ENCODE measurements at regions not wholly inside any gene's neighbourhood (a gene's known extent, or its start where the extent isn't known, plus 50 kb on each side); places are given as distances from the start of the nearest gene placed in this dataset.

- in situ Hi-C loops (cut with HindIII; ENCODE audit: extremely low pct_ligation_motif_present, low pct_unique_long_range_greater_than_20kb) (no loop called here), intact Hi-C loops (cut with micrococcal nuclease; ENCODE audit: unreplicated experiment) (no loop called here)
- Histone ChIP-seq H3K79me2 (ENCODE audit: insufficient read depth, low read length) (no peaks in the 10 kb centered on the region), H3K4me2 (ENCODE audit: low read depth, low read length) (no peak overlapping the region), H3K27ac (ENCODE audit: extremely low read length, insufficient read depth, low read length) (no peak overlapping the region), H3K27me3 (ENCODE audit: control insufficient read depth in 1 of 2, insufficient read depth in 2 of 2, low read length in 2 of 2) (peaks cover 4 to 73% of the 10 kb centered on the region in 2 experiments; a peak in 4 of 5 replicates), H3K36me3 (replicated peaks in 1 of 2; ENCODE audit: control insufficient read depth in 1 of 2, insufficient read depth in 2 of 2, low read length in 2 of 2) (no peaks in the 10 kb centered on the region), H3K9ac (ENCODE audit: insufficient read depth, low read depth, low read length) (no peak overlapping the region), H4K20me1 (ENCODE audit: insufficient read depth, low read length) (no peaks in the 10 kb centered on the region), H3K4me3 (replicated peaks in 1 of 3; ENCODE audit: insufficient read depth in 1 of 3, low read depth in 2 of 3, low read length in 3 of 3) (no peak overlapping the region), H3K9me3 (ENCODE audit: low read length) (no peaks in the 10 kb centered on the region), H3K4me1 (ENCODE audit: insufficient read depth, low read length) (no peaks in the 10 kb centered on the region), H2AFZ (ENCODE audit: low read length) (no peak overlapping the region)
- no peak for ATAC-seq
- ChIA-PET POLR2A (no interaction called here), CTCF (ENCODE audit: low intra/inter-chr PET ratio, low total read pairs) (no interaction called here)
- 2% methylated on average over 4 of the region's 4 CpGs for WGBS (ENCODE audit: low lambda C conversion rate)
- FAIRE-seq = no peak
- BruUV-seq (replicated peaks) = no TSS peak
- DNase-seq (ENCODE audit: low spot score) = no peak
- no peak for TF ChIP-seq KLF13 (CRISPR knock-in tag; IDR thresholded peaks at IDR 0.05)
- no peak for TF ChIP-seq TMF1 (CRISPR knock-in tag; IDR thresholded peaks at IDR 0.05; ENCODE audit: low read depth)
- no peak for TF ChIP-seq ZMYM3 (CRISPR knock-in tag; IDR thresholded peaks at IDR 0.05)
- TF ChIP-seq CHD4 (IDR thresholded peaks at IDR 0.05; ENCODE audit: borderline replicate concordance, low read length) = no peak
- no peak for TF ChIP-seq ZNF644 (CRISPR knock-in tag; IDR thresholded peaks at IDR 0.05; ENCODE audit: low read depth)
- TF ChIP-seq, protein P1, sequence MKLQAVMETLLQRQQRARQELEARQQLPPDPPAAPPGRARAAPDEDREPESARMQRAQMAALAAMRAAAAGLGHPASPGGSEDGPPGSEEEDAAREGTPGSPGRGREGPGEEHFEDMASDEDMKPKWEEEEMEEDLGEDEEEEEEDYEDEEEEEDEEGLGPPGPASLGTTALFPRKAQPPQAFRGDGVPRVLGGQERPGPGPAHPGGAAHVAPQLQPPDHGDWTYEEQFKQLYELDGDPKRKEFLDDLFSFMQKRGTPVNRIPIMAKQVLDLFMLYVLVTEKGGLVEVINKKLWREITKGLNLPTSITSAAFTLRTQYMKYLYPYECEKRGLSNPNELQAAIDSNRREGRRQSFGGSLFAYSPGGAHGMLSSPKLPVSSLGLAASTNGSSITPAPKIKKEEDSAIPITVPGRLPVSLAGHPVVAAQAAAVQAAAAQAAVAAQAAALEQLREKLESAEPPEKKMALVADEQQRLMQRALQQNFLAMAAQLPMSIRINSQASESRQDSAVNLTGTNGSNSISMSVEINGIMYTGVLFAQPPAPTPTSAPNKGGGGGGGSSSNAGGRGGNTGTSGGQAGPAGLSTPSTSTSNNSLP (IDR thresholded peaks at IDR 0.05; ENCODE audit: low read depth, low read length) = no peak
- TF ChIP-seq, protein P2, sequence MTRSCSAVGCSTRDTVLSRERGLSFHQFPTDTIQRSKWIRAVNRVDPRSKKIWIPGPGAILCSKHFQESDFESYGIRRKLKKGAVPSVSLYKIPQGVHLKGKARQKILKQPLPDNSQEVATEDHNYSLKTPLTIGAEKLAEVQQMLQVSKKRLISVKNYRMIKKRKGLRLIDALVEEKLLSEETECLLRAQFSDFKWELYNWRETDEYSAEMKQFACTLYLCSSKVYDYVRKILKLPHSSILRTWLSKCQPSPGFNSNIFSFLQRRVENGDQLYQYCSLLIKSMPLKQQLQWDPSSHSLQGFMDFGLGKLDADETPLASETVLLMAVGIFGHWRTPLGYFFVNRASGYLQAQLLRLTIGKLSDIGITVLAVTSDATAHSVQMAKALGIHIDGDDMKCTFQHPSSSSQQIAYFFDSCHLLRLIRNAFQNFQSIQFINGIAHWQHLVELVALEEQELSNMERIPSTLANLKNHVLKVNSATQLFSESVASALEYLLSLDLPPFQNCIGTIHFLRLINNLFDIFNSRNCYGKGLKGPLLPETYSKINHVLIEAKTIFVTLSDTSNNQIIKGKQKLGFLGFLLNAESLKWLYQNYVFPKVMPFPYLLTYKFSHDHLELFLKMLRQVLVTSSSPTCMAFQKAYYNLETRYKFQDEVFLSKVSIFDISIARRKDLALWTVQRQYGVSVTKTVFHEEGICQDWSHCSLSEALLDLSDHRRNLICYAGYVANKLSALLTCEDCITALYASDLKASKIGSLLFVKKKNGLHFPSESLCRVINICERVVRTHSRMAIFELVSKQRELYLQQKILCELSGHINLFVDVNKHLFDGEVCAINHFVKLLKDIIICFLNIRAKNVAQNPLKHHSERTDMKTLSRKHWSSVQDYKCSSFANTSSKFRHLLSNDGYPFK (CRISPR knock-in tag; IDR thresholded peaks at IDR 0.05; ENCODE audit: borderline replicate concordance) = no peak
- TF ChIP-seq ZNF256 (CRISPR knock-in tag; conservative IDR thresholded peaks at IDR 0.05) = no peak
- TF ChIP-seq, protein P3, sequence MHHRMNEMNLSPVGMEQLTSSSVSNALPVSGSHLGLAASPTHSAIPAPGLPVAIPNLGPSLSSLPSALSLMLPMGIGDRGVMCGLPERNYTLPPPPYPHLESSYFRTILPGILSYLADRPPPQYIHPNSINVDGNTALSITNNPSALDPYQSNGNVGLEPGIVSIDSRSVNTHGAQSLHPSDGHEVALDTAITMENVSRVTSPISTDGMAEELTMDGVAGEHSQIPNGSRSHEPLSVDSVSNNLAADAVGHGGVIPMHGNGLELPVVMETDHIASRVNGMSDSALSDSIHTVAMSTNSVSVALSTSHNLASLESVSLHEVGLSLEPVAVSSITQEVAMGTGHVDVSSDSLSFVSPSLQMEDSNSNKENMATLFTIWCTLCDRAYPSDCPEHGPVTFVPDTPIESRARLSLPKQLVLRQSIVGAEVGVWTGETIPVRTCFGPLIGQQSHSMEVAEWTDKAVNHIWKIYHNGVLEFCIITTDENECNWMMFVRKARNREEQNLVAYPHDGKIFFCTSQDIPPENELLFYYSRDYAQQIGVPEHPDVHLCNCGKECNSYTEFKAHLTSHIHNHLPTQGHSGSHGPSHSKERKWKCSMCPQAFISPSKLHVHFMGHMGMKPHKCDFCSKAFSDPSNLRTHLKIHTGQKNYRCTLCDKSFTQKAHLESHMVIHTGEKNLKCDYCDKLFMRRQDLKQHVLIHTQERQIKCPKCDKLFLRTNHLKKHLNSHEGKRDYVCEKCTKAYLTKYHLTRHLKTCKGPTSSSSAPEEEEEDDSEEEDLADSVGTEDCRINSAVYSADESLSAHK (CRISPR knock-in tag; IDR thresholded peaks at IDR 0.05; ENCODE audit: borderline replicate concordance) = no peak
- TF ChIP-seq UBTF (CRISPR knock-in tag; IDR thresholded peaks at IDR 0.05) = no peak
- no peak for TF ChIP-seq ZNF691 (CRISPR knock-in tag; IDR thresholded peaks at IDR 0.05; ENCODE audit: borderline replicate concordance, low read depth)
- TF ChIP-seq ZSCAN25 (CRISPR knock-in tag; IDR thresholded peaks at IDR 0.05) = no peak
- TF ChIP-seq, protein P4, sequence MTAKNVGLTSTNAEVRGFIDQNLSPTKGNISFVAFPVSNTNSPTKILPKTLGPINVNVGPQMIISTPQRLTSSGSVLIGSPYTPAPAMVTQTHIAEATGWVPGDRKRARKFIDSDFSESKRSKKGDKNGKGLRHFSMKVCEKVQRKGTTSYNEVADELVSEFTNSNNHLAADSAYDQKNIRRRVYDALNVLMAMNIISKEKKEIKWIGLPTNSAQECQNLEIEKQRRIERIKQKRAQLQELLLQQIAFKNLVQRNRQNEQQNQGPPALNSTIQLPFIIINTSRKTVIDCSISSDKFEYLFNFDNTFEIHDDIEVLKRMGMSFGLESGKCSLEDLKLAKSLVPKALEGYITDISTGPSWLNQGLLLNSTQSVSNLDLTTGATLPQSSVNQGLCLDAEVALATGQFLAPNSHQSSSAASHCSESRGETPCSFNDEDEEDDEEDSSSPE (CRISPR knock-in tag; IDR thresholded peaks at IDR 0.05) = no peak
- no peak for TF ChIP-seq ZNF891 (CRISPR knock-in tag; IDR thresholded peaks at IDR 0.05)
Observed at GRCh38 chr2:459931-460330, 172.0 kb upstream of the ALKAL2 start.

Data from HepG2 (cell line).